ENCODE measurements at regions not wholly inside any gene's neighbourhood (a gene's known extent, or its start where the extent isn't known, plus 50 kb on each side); places are given as distances from the start of the nearest gene placed in this dataset.

GRCh38 chr4:147335183-147335582 lies 145.7 kb upstream of the EDNRA start:
- TF ChIP-seq EZH2 (IDR thresholded peaks at IDR 0.05) (no peak), POLR2AphosphoS5 (IDR thresholded peaks at IDR 0.05; ENCODE audit: borderline replicate concordance, low read depth, low read length) (peak; percentile 52; the same call in 1 of the 2 replicates)
- DNase-seq (ENCODE audit: low read depth, low spot score) = peak; percentile 63
- Histone ChIP-seq H3K4me3 (peak overlapping the region; percentile 47), H3K36me3 (ENCODE audit: insufficient read depth, low read length) (no peaks in the 10 kb centered on the region), H3K9me3 (ENCODE audit: low read depth, low read length) (no peaks in the 10 kb centered on the region), H3K27ac (peak overlapping the region; percentile 11; the same call in 1 of the 2 replicates), H3K9ac (ENCODE audit: insufficient read length) (no peak overlapping the region)

DNA sequence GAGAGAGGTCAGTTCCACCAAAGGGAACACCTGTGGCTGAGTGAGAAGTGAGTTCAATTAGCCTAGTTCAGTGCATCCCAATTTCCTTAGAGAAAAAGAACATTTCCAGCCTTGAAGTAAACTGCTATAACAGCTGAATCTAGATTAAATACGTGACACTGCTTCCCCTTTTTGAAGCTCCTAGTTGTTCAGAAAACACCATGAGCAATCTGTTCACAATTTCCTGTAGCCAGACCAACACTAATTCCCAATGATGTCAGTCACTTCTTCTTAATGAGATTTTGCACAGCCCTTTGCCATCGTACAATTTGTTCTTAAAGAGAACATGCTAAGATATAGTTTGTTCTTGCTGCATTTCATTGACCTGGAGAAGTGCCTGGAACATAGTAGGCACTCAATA lies 144.6 kb upstream of the EDNRA start:
- Histone ChIP-seq H3K27ac (no peak overlapping the region), H3K9ac (ENCODE audit: insufficient read length) (no peak overlapping the region), H3K9me3 (ENCODE audit: low read depth, low read length) (no peaks in the 10 kb centered on the region), H3K4me3 (no peak overlapping the region), H3K36me3 (ENCODE audit: insufficient read depth, low read length) (no peaks in the 10 kb centered on the region)
- TF ChIP-seq POLR2AphosphoS5 (IDR thresholded peaks at IDR 0.05; ENCODE audit: borderline replicate concordance, low read depth, low read length) (no peak), EZH2 (IDR thresholded peaks at IDR 0.05) (no peak), FOXP2 (optimal IDR thresholded peaks at IDR 0.05; ENCODE audit: control extremely low read depth, extremely low read length, insufficient read depth) (no peak)
- no peak for DNase-seq (ENCODE audit: low read depth, low spot score)

DNA sequence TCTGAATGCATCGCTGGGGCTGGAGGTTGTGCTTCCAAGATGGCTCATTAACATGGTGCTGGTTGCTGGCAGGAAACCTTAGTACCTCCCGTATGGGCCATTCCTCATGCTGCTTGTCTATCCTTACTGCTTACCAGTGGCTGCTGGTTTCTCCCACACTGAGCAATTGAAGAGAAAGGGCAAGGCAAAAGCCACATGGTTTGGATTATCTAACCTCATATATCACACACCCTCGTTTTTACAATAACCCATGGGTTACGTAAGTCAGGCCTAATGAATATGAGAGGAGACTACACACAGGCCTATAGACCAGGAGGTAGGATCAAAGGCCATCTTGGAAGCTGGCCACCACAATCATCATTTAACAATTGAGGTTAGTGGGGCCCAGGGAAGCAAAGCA lies 141.8 kb upstream of the EDNRA start:
- TF ChIP-seq FOXP2 (optimal IDR thresholded peaks at IDR 0.05; ENCODE audit: control extremely low read depth, extremely low read length, insufficient read depth) (no peak), EZH2 (IDR thresholded peaks at IDR 0.05) (no peak), POLR2AphosphoS5 (IDR thresholded peaks at IDR 0.05; ENCODE audit: borderline replicate concordance, low read depth, low read length) (no peak)
- Histone ChIP-seq H3K9ac (ENCODE audit: insufficient read length) (no peak overlapping the region), H3K36me3 (ENCODE audit: insufficient read depth, low read length) (no peaks in the 10 kb centered on the region), H3K9me3 (ENCODE audit: low read depth, low read length) (no peaks in the 10 kb centered on the region), H3K4me3 (no peak overlapping the region), H3K27ac (no peak overlapping the region)
- DNase-seq (ENCODE audit: low read depth, low spot score) = no peak

GRCh38 chr4:147340111-147340510 lies 140.8 kb upstream of the EDNRA start:
- H3K27ac ChIP-seq = no peak overlapping the region
- no peaks in the 10 kb centered on the region for H3K9me3 ChIP-seq (ENCODE audit: low read depth, low read length)
- no peak for DNase-seq (ENCODE audit: low read depth, low spot score)
- no peak overlapping the region for H3K4me3 ChIP-seq
- H3K9ac ChIP-seq (ENCODE audit: insufficient read length) = no peak overlapping the region
- TF ChIP-seq FOXP2 (optimal IDR thresholded peaks at IDR 0.05; ENCODE audit: control extremely low read depth, extremely low read length, insufficient read depth) (no peak), EZH2 (IDR thresholded peaks at IDR 0.05) (no peak), POLR2AphosphoS5 (IDR thresholded peaks at IDR 0.05; ENCODE audit: borderline replicate concordance, low read depth, low read length) (no peak)
- H3K36me3 ChIP-seq (ENCODE audit: insufficient read depth, low read length) = no peaks in the 10 kb centered on the region

GRCh38 chr4:147340591-147341120 lies 140.2 kb upstream of the EDNRA start:
- no peak for DNase-seq (ENCODE audit: low read depth, low spot score)
- peak overlapping the region; percentile 51; the same call in 1 of the 2 replicates for H3K27ac ChIP-seq
- no peak overlapping the region for H3K9ac ChIP-seq (ENCODE audit: insufficient read length)
- no peaks in the 10 kb centered on the region for H3K36me3 ChIP-seq (ENCODE audit: insufficient read depth, low read length)
- H3K4me3 ChIP-seq = no peak overlapping the region
- no peaks in the 10 kb centered on the region for H3K9me3 ChIP-seq (ENCODE audit: low read depth, low read length)
- TF ChIP-seq POLR2AphosphoS5 (IDR thresholded peaks at IDR 0.05; ENCODE audit: borderline replicate concordance, low read depth, low read length) (no peak), FOXP2 (optimal IDR thresholded peaks at IDR 0.05; ENCODE audit: control extremely low read depth, extremely low read length, insufficient read depth) (no peak), EZH2 (IDR thresholded peaks at IDR 0.05) (no peak)

DNA sequence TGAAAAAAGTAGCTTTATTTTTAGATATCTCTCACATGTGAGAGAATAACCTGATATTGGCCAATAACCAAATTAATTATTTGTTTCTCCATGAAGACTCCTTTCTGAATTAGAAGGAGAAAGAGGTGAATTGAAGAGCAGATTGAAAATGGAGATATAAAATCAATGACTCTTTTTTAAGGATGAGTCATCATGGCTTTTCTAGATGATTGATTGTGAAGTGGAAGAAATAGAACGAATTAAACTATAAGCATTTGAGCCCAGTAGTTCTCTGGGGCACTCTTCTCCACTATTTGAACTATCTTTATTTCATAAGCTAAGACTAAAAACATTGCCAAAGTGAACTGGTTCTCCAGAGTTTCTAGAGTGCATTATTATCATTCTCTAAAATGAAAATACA lies 137.2 kb upstream of the EDNRA start:
- Histone ChIP-seq H3K9ac (ENCODE audit: insufficient read length) (no peak overlapping the region), H3K9me3 (ENCODE audit: low read depth, low read length) (no peaks in the 10 kb centered on the region), H3K4me3 (no peak overlapping the region), H3K36me3 (ENCODE audit: insufficient read depth, low read length) (no peaks in the 10 kb centered on the region), H3K27ac (no peak overlapping the region)
- TF ChIP-seq EZH2 (IDR thresholded peaks at IDR 0.05) = no peak
- no peak for TF ChIP-seq FOXP2 (optimal IDR thresholded peaks at IDR 0.05; ENCODE audit: control extremely low read depth, extremely low read length, insufficient read depth)
- TF ChIP-seq POLR2AphosphoS5 (IDR thresholded peaks at IDR 0.05; ENCODE audit: borderline replicate concordance, low read depth, low read length) = no peak
- DNase-seq (ENCODE audit: low read depth, low spot score) = no peak

DNA sequence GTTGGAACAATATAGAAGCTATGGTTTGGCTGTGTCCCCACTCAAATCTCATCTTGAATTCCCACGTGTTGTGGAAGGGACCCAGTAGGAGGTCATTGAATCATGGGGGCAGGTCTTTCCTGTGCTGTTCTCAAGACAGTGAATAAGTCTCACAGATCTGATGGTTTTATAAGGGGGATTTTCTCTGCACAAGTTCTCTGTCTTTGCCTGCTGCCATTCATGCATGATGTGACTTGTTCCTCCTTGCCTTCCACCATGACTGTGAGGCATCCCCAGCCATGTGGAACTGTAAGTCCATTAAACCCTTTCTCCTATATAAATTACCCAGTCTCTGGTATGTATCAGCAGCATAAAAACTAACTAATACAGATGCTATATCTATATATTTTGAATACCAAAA lies 135.2 kb upstream of the EDNRA start:
- H3K36me3 ChIP-seq (ENCODE audit: insufficient read depth, low read length) = no peaks in the 10 kb centered on the region
- no peak overlapping the region for H3K9ac ChIP-seq (ENCODE audit: insufficient read length)
- H3K4me3 ChIP-seq = no peak overlapping the region
- no peaks in the 10 kb centered on the region for H3K9me3 ChIP-seq (ENCODE audit: low read depth, low read length)
- no peak overlapping the region for H3K27ac ChIP-seq
- DNase-seq (ENCODE audit: low read depth, low spot score) = no peak
- no peak for TF ChIP-seq FOXP2 (optimal IDR thresholded peaks at IDR 0.05; ENCODE audit: control extremely low read depth, extremely low read length, insufficient read depth)
- TF ChIP-seq POLR2AphosphoS5 (IDR thresholded peaks at IDR 0.05; ENCODE audit: borderline replicate concordance, low read depth, low read length) = no peak
- no peak for TF ChIP-seq EZH2 (IDR thresholded peaks at IDR 0.05)

DNA sequence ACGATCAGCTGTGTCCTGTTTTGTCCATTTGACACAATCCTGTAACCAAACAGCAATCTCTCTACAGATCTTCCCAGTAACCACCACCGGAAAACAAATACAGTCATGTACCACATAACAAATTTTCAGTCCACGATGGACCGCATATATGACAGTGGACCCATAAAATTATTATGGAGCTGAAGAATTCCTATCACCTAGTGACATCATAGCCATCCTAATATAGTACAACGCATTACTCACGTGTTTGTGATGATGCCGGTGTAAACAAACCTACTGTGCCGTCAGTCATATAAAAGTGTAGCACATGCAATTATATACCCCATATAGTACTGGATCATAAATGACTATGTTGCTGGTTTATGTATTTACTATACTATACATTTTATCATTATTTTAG lies 133.7 kb upstream of the EDNRA start:
- no peak for DNase-seq (ENCODE audit: low read depth, low spot score)
- TF ChIP-seq POLR2AphosphoS5 (IDR thresholded peaks at IDR 0.05; ENCODE audit: borderline replicate concordance, low read depth, low read length) (no peak), FOXP2 (optimal IDR thresholded peaks at IDR 0.05; ENCODE audit: control extremely low read depth, extremely low read length, insufficient read depth) (no peak), EZH2 (IDR thresholded peaks at IDR 0.05) (no peak)
- Histone ChIP-seq H3K9me3 (ENCODE audit: low read depth, low read length) (no peaks in the 10 kb centered on the region), H3K9ac (ENCODE audit: insufficient read length) (no peak overlapping the region), H3K4me3 (no peak overlapping the region), H3K27ac (no peak overlapping the region), H3K36me3 (ENCODE audit: insufficient read depth, low read length) (no peaks in the 10 kb centered on the region)

- TF ChIP-seq FOXP2 (optimal IDR thresholded peaks at IDR 0.05; ENCODE audit: control extremely low read depth, extremely low read length, insufficient read depth) (no peak), EZH2 (IDR thresholded peaks at IDR 0.05) (no peak), POLR2AphosphoS5 (IDR thresholded peaks at IDR 0.05; ENCODE audit: borderline replicate concordance, low read depth, low read length) (no peak)
- no peak overlapping the region for H3K4me3 ChIP-seq
- H3K9ac ChIP-seq (ENCODE audit: insufficient read length) = no peak overlapping the region
- H3K9me3 ChIP-seq (ENCODE audit: low read depth, low read length) = no peaks in the 10 kb centered on the region
- no peak overlapping the region for H3K27ac ChIP-seq
- no peaks in the 10 kb centered on the region for H3K36me3 ChIP-seq (ENCODE audit: insufficient read depth, low read length)
- no peak for DNase-seq (ENCODE audit: low read depth, low spot score)
These were observed 131.7 kb upstream of the EDNRA start for GRCh38 chr4:147349193-147349592.
